ENCODE measurements at regions not wholly inside any gene's neighbourhood (a gene's known extent, or its start where the extent isn't known, plus 50 kb on each side); places are given as distances from the start of the nearest gene placed in this dataset.
A peak's percentile ranks its signal among the peaks of the same experiment; 100 is the strongest.

GRCh38 chr17:83164490-83164889 lies 85.1 kb downstream of the METRNL start:
- CTCF ChIA-PET = no interaction called here
- POLR2A ChIA-PET = no interaction called here
- no peak for DNase-seq (ENCODE audit: low read depth, low spot score)
- BruUV-seq (replicated peaks) = no TSS peak
- no peaks in the 10 kb centered on the region for H3K9me3 ChIP-seq (ENCODE audit: control insufficient read depth in 1 of 2, insufficient read depth in 1 of 2, low read depth in 1 of 2, low read length in 2 of 2)
- TF ChIP-seq EZH2phosphoT487 (IDR thresholded peaks at IDR 0.05; ENCODE audit: borderline replicate concordance) = no peak
- no peak for TF ChIP-seq TCF7L2 (IDR thresholded peaks at IDR 0.05; ENCODE audit: borderline replicate concordance, extremely low read depth, insufficient read depth, insufficient read length)
- no peak for TF ChIP-seq EZH2 (IDR thresholded peaks at IDR 0.05)
- no peak for TF ChIP-seq YY1 (IDR thresholded peaks at IDR 0.05; ENCODE audit: extremely low read depth, insufficient replicate concordance, low read depth, low read length)
- TF ChIP-seq SRF (IDR thresholded peaks at IDR 0.05; ENCODE audit: low read depth) = no peak
- TF ChIP-seq ATF3 (IDR thresholded peaks at IDR 0.05) = no peak
- TF ChIP-seq POLR2A (IDR thresholded peaks at IDR 0.05; ENCODE audit: borderline replicate concordance, extremely low read depth, insufficient read depth, insufficient read length) = no peak
- TF ChIP-seq RAD21 (IDR thresholded peaks at IDR 0.05; ENCODE audit: low read depth) = no peak
- no peak for TF ChIP-seq ELF1 (IDR thresholded peaks at IDR 0.05; ENCODE audit: borderline replicate concordance, low read depth)
- RAD21 ChIA-PET (ENCODE audit: low non-redundant PET in 1 of 2, low total read pairs in 2 of 2, uncharacterized antibody in 2 of 2, unreplicated experiment in 2 of 2) = no interaction called here
- H3K27ac ChIP-seq (ENCODE audit: low read depth, low read length) = no peak overlapping the region
- H2AFZ ChIP-seq (ENCODE audit: low read depth, low read length, poor library complexity, severe bottlenecking) = no peak overlapping the region
- H3K4me3 ChIP-seq (replicated peaks in 1 of 2; ENCODE audit: low read depth in 1 of 2, low read length in 2 of 2) = no peak overlapping the region
- intact Hi-C loops (cut with micrococcal nuclease) = no loop called here
- H3K4me1 ChIP-seq (ENCODE audit: control insufficient read depth in 1 of 2, insufficient read depth in 2 of 2, low read length in 2 of 2) = no peaks in the 10 kb centered on the region
- no peak for ATAC-seq
- no peaks in the 10 kb centered on the region for H3K79me2 ChIP-seq (ENCODE audit: insufficient read depth, low read length)
- no peak overlapping the region for H3K9ac ChIP-seq (ENCODE audit: low read length)
- H3K27me3 ChIP-seq (ENCODE audit: insufficient read depth, low read length) = peaks cover 21% of the 10 kb centered on the region; the same call in 1 of the 2 replicates
- H3K9me2 ChIP-seq (ENCODE audit: insufficient read depth) = no peaks in the 10 kb centered on the region
- no peaks in the 10 kb centered on the region for H4K20me1 ChIP-seq (ENCODE audit: insufficient read depth)
- H3K4me2 ChIP-seq (ENCODE audit: low read length) = no peak overlapping the region
- no peaks in the 10 kb centered on the region for H3K36me3 ChIP-seq (ENCODE audit: control insufficient read depth in 1 of 2, insufficient read depth in 2 of 2, low read length in 2 of 2)

DNA sequence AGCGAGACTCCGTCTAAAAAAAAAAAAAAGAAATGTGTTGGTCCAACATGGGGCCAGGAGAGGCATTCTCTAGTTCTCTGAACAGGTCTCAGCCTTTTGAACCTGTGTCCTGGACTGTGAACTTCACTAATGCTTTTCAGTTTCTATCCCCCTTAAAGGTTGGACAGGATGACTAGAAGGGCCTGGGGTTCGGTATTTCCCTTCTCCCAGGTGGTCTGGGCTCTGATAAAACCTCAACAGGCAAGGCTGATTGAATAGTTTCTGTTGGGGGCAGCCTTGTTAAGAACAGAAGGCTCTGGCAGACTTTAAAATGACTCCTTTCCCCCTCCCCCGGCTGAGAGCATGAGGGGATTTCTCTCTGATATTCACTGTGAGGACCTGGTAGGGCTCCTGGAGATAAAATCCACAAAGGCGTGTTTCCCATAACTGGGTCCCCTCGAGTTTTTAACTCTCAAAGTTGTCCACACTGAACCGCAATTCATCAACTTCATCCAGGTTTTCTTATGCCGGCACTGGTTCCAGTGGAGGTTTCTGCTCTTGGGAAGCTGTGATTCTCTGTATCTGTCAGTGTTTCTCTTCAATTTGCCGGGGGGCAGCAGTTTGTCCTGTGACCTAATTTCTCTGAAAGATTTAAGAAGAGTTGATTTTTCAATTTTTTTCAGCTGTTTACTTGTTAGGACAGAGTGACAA lies 91.3 kb downstream of the METRNL start:
- no peaks in the 10 kb centered on the region for H3K9me2 ChIP-seq (ENCODE audit: insufficient read depth)
- DNase-seq (ENCODE audit: low read depth, low spot score) (no peak), ATAC-seq (no peak)
- H3K36me3 ChIP-seq (ENCODE audit: control insufficient read depth in 1 of 2, insufficient read depth in 2 of 2, low read length in 2 of 2) = no peaks in the 10 kb centered on the region
- no peaks in the 10 kb centered on the region for H3K9me3 ChIP-seq (ENCODE audit: control insufficient read depth in 1 of 2, insufficient read depth in 1 of 2, low read depth in 1 of 2, low read length in 2 of 2)
- ChIA-PET POLR2A (no interaction called here), CTCF (no interaction called here), RAD21 (ENCODE audit: low non-redundant PET in 1 of 2, low total read pairs in 2 of 2, uncharacterized antibody in 2 of 2, unreplicated experiment in 2 of 2) (no interaction called here)
- H3K27me3 ChIP-seq (ENCODE audit: insufficient read depth, low read length) = no peaks in the 10 kb centered on the region
- no peaks in the 10 kb centered on the region for H4K20me1 ChIP-seq (ENCODE audit: insufficient read depth)
- H3K27ac ChIP-seq (ENCODE audit: low read depth, low read length) = no peak overlapping the region
- no peak overlapping the region for H3K4me3 ChIP-seq (replicated peaks in 1 of 2; ENCODE audit: low read depth in 1 of 2, low read length in 2 of 2)
- H3K9ac ChIP-seq (ENCODE audit: low read length) = no peak overlapping the region
- peak overlapping the region; percentile 99 for H2AFZ ChIP-seq (ENCODE audit: low read depth, low read length, poor library complexity, severe bottlenecking)
- H3K4me2 ChIP-seq (ENCODE audit: low read length) = no peak overlapping the region
- no TSS peak for BruUV-seq (replicated peaks)
- H3K79me2 ChIP-seq (ENCODE audit: insufficient read depth, low read length) = no peaks in the 10 kb centered on the region
- intact Hi-C loops (cut with micrococcal nuclease) = no loop called here
- peaks cover 0 to 8% of the 10 kb centered on the region in 2 experiments; a peak in 2 of 4 replicates for H3K4me1 ChIP-seq (ENCODE audit: control insufficient read depth in 1 of 2, insufficient read depth in 2 of 2, low read length in 2 of 2)
- TF ChIP-seq, protein P1, sequence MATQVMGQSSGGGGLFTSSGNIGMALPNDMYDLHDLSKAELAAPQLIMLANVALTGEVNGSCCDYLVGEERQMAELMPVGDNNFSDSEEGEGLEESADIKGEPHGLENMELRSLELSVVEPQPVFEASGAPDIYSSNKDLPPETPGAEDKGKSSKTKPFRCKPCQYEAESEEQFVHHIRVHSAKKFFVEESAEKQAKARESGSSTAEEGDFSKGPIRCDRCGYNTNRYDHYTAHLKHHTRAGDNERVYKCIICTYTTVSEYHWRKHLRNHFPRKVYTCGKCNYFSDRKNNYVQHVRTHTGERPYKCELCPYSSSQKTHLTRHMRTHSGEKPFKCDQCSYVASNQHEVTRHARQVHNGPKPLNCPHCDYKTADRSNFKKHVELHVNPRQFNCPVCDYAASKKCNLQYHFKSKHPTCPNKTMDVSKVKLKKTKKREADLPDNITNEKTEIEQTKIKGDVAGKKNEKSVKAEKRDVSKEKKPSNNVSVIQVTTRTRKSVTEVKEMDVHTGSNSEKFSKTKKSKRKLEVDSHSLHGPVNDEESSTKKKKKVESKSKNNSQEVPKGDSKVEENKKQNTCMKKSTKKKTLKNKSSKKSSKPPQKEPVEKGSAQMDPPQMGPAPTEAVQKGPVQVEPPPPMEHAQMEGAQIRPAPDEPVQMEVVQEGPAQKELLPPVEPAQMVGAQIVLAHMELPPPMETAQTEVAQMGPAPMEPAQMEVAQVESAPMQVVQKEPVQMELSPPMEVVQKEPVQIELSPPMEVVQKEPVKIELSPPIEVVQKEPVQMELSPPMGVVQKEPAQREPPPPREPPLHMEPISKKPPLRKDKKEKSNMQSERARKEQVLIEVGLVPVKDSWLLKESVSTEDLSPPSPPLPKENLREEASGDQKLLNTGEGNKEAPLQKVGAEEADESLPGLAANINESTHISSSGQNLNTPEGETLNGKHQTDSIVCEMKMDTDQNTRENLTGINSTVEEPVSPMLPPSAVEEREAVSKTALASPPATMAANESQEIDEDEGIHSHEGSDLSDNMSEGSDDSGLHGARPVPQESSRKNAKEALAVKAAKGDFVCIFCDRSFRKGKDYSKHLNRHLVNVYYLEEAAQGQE (IDR thresholded peaks at IDR 0.05; ENCODE audit: low read depth) = no peak
- TF ChIP-seq EGR1 (IDR thresholded peaks at IDR 0.05; ENCODE audit: low read depth) (no peak), SIN3A (IDR thresholded peaks at IDR 0.05; ENCODE audit: low read depth) (no peak), RAD21 (IDR thresholded peaks at IDR 0.05; ENCODE audit: low read depth) (no peak), POLR2AphosphoS5 (IDR thresholded peaks at IDR 0.05; ENCODE audit: low read depth, low read length) (no peak), SP1 (IDR thresholded peaks at IDR 0.05; ENCODE audit: low read depth) (no peak), ZFX (IDR thresholded peaks at IDR 0.05) (no peak), ZNF274 (IDR thresholded peaks at IDR 0.05; ENCODE audit: low read depth, low read length) (no peak), JUND (IDR thresholded peaks at IDR 0.05) (no peak), POLR2A (IDR thresholded peaks at IDR 0.05; ENCODE audit: borderline replicate concordance, extremely low read depth, insufficient read depth, insufficient read length) (no peak), EZH2 (IDR thresholded peaks at IDR 0.05) (no peak)
- TF ChIP-seq, protein P2, sequence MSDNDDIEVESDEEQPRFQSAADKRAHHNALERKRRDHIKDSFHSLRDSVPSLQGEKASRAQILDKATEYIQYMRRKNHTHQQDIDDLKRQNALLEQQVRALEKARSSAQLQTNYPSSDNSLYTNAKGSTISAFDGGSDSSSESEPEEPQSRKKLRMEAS (IDR thresholded peaks at IDR 0.05) = no peak
